ENCODE measurements at regions not wholly inside any gene's neighbourhood (a gene's known extent, or its start where the extent isn't known, plus 50 kb on each side); places are given as distances from the start of the nearest gene placed in this dataset.

- no peak overlapping the region for H3K56ac ChIP-seq (ENCODE audit: insufficient read length, low read depth, low read length)
- no peak overlapping the region for H3T11ph ChIP-seq (ENCODE audit: low read length)
- H3K4me1 ChIP-seq (ENCODE audit: insufficient read depth, low read length) = no peaks in the 10 kb centered on the region
- H2BK120ac ChIP-seq (ENCODE audit: low read depth, low read length, poor library complexity, severe bottlenecking) = no peak overlapping the region
- H3K9me3 Mint-ChIP-seq = no peaks in the 10 kb centered on the region
- no peaks in the 10 kb centered on the region for H3K79me1 ChIP-seq (ENCODE audit: insufficient read depth, low read depth, low read length, poor library complexity, severe bottlenecking)
- H3K4ac ChIP-seq (ENCODE audit: low read depth, low read length) = no peak overlapping the region
- H3K27me3 ChIP-seq (ENCODE audit: insufficient read depth, low read length) = no peaks in the 10 kb centered on the region
- no peak overlapping the region for H3K4me2 ChIP-seq (ENCODE audit: insufficient read depth, insufficient read length, low read length)
- no peak overlapping the region for H2BK5ac ChIP-seq (ENCODE audit: insufficient read length, low read length)
- H2AK5ac ChIP-seq (ENCODE audit: insufficient read length, low read length) = no peak overlapping the region
- no peaks in the 10 kb centered on the region for H3K9me3 ChIP-seq (ENCODE audit: control insufficient read depth, low read depth, low read length)
- H3K18ac ChIP-seq (ENCODE audit: insufficient read length, low read depth, low read length) = no peak overlapping the region
- no peak overlapping the region for H3K9ac ChIP-seq (ENCODE audit: extremely low read depth, insufficient read length, low read length)
- H4K8ac ChIP-seq (replicated peaks; ENCODE audit: insufficient read length, low read depth, low read length) = no peak overlapping the region
- no peak overlapping the region for H2AFZ ChIP-seq (ENCODE audit: low read length)
- no peak overlapping the region for H4K91ac ChIP-seq (ENCODE audit: insufficient read length, low read depth, low read length)
- no peak overlapping the region for H2BK12ac ChIP-seq (ENCODE audit: insufficient read length, low read depth, low read length)
- H3K23me2 ChIP-seq (ENCODE audit: insufficient read length, low read depth, low read length, poor library complexity, severe bottlenecking) = no peaks in the 10 kb centered on the region
- no CpG with 5 or more reads among the region's 1 CpG for WGBS (ENCODE audit: extremely low coverage, insufficient read length, low lambda C conversion rate)
- H3K27me3 Mint-ChIP-seq (ENCODE audit: low read depth) = no peaks in the 10 kb centered on the region
- no peak overlapping the region for H3K4me3 Mint-ChIP-seq
- H2BK20ac ChIP-seq (ENCODE audit: low read depth, low read length, poor library complexity, severe bottlenecking) = no peak overlapping the region
- no peaks in the 10 kb centered on the region; a peak in 1 of 7 replicates for H3K36me3 Mint-ChIP-seq (ENCODE audit: insufficient read depth in 1 of 3, low read depth in 3 of 3)
- no peak overlapping the region for H4K5ac ChIP-seq (ENCODE audit: insufficient read length, low read depth, low read length)
- H4K20me1 ChIP-seq (ENCODE audit: control insufficient read depth, insufficient read depth, insufficient read length) = no peaks in the 10 kb centered on the region
- no peak overlapping the region for H2BK15ac ChIP-seq (ENCODE audit: low read depth, low read length)
- TF ChIP-seq CTCF (conservative IDR thresholded peaks at IDR 0.05) = no peak
- no peaks in the 10 kb centered on the region for H3K79me2 ChIP-seq (ENCODE audit: insufficient read depth, low read length)
- H3K4me1 Mint-ChIP-seq = 0 out of 4 replicates have a peak, but pooled peaks cover 0 to 2% of the 10 kb centered on the region in 2 experiments
- H3K27ac ChIP-seq (ENCODE audit: insufficient read length, low read depth, low read length) = no peak overlapping the region
- H3K14ac ChIP-seq (ENCODE audit: insufficient read depth, low read length) = no peak overlapping the region
- H3K27ac Mint-ChIP-seq = no peak overlapping the region
- no peak for DNase-seq
- no peak overlapping the region for H3K23ac ChIP-seq (ENCODE audit: insufficient read length, low read depth, low read length)
Measured at GRCh38 chr6:121743691-121744090, 308.2 kb downstream of the GJA1 start.

Data from H9 (cell line).